ENCODE measurements at regions not wholly inside any gene's neighbourhood (a gene's known extent, or its start where the extent isn't known, plus 50 kb on each side); places are given as distances from the start of the nearest gene placed in this dataset.

- TF ChIP-seq CTCF (conservative IDR thresholded peaks at IDR 0.05; ENCODE audit: low read length) (no peak), EZH2phosphoT487 (IDR thresholded peaks at IDR 0.05; ENCODE audit: borderline replicate concordance, low read depth, low read length) (no peak)
Observed at GRCh38 chr14:79924551-79924950, 286.8 kb downstream of the DIO2 start.

Measured in OCI-LY7 (cell line).